K562 (cell line): ENCODE measurements at regions not wholly inside any gene's neighbourhood (a gene's known extent, or its start where the extent isn't known, plus 50 kb on each side); places are given as distances from the start of the nearest gene placed in this dataset.

Experiments
- ATAC-seq: fragments of 200-7000 bp; cut with Tn5 transposase; 3 replicates; pipeline ENCODE4 v1.9.1; 2020; ENCODE audit warnings: moderate library complexity
- BruUV-seq: library from RNA; stranded (reverse); fragments of 400-500 nt; replicated peaks from 2 replicates; lab custom pipeline; 2021; lab: Mats Ljungman, UMichigan
- CTCF ChIA-PET: fragments of 300-600 bp; formaldehyde crosslinking; extraction: SDS; loops from one replicate; lab custom pipeline; 2021; ENCODE audit warnings: low intra/inter-chr PET ratio; lab: Yijun Ruan, JAX
- POLR2A ChIA-PET: fragments of 300-600, 350-650 bp; sonication (Branson Sonifier 250); formaldehyde crosslinking; extraction: SDS; loops from one replicate; lab custom pipeline; 2021; ENCODE audit warnings: antibody characterized with exemption, inconsistent platforms; lab: Yijun Ruan, JAX
- DNase-seq, 4 experiments: peaks; one replicate each; pipeline versions ENCODE4 v3.0.0 to v3.0.0-alpha.2; 2011 to 2018; ENCODE audit warnings: low spot score in 3 of 4, mixed read lengths in 3 of 4; ENCODE audit errors: extremely low read depth in 1 of 4
- FAIRE-seq: peaks from 2 replicates; lab custom pipeline; 2011; peaks lifted over from hg19 to GRCh38; lab: Jason Lieb, UNC
- H2AFZ ChIP-seq: 2 replicates; pipeline ENCODE4 v1.6.0; 2011; ENCODE audit warnings: low read depth, low read length, control low read depth, inconsistent platforms
- H3K27ac ChIP-seq: fragments of 200-600 bp; 3 replicates; pipeline ENCODE4 v1.8.0; 2011; ENCODE audit warnings: low read depth, mild to moderate bottlenecking, control low read depth, inconsistent platforms, low read length, moderate library complexity, mixed read lengths; ENCODE audit errors: extremely low read depth
- H3K27me3 ChIP-seq, 2 experiments: fragments of 300-600 bp in 1 of 2; 2 replicates in 1 of 2; 3 replicates in 1 of 2; pipeline versions ENCODE4 v1.6.0 to v1.8.0; 2011; ENCODE audit warnings: inconsistent platforms in 2 of 2, low read length in 2 of 2, mild to moderate bottlenecking in 1 of 2, mixed read lengths in 1 of 2, moderate library complexity in 1 of 2; ENCODE audit not compliant: control insufficient read depth in 2 of 2, insufficient read depth in 2 of 2
- H3K36me3 ChIP-seq: fragments of 300-600 bp; 3 replicates; pipeline ENCODE4 v1.8.0; 2011; ENCODE audit warnings: mild to moderate bottlenecking, low read length, inconsistent platforms; ENCODE audit not compliant: control insufficient read depth, insufficient read depth
- H3K4me1 ChIP-seq, 2 experiments: fragments of 200-600 bp in 1 of 2; replicated peaks in 1 of 2; 2 replicates in 1 of 2; 3 replicates in 1 of 2; pipeline versions ENCODE4 v1.5.1 to v1.8.0; 2011; ENCODE audit warnings: inconsistent platforms in 2 of 2, low read length in 2 of 2, mild to moderate bottlenecking in 1 of 2, mixed read lengths in 1 of 2, moderate library complexity in 1 of 2; ENCODE audit not compliant: control insufficient read depth in 2 of 2, insufficient read depth in 2 of 2
- H3K4me2 ChIP-seq: 2 replicates; pipeline ENCODE4 v1.6.1; 2011; ENCODE audit warnings: low read length, control low read depth, inconsistent platforms, mixed read lengths; ENCODE audit not compliant: insufficient read depth
- H3K4me3 ChIP-seq: fragments of 200-600 bp; sonication (generic), shearing (Covaris generic); 2 replicates; pipeline ENCODE4 v1.5.1; 2016; ENCODE audit warnings: control low read depth, inconsistent platforms
- H3K79me2 ChIP-seq: fragments of 200-600 bp; 3 replicates; pipeline ENCODE4 v1.8.0; 2011; ENCODE audit warnings: low read length, inconsistent platforms; ENCODE audit not compliant: control insufficient read depth, insufficient read depth
- H3K9ac ChIP-seq, 2 experiments: 2 replicates each; pipeline versions ENCODE4 v1.6.0 to v1.6.1; 2011; ENCODE audit warnings: low read depth in 2 of 2, low read length in 2 of 2, control low read depth in 1 of 2, inconsistent platforms in 1 of 2, mild to moderate bottlenecking in 1 of 2, mixed read lengths in 1 of 2; ENCODE audit not compliant: insufficient read depth in 1 of 2
- H3K9me1 ChIP-seq: one replicate; pipeline ENCODE4 v1.6.0; 2011; ENCODE audit warnings: inconsistent platforms, mild to moderate bottlenecking, low read length, moderate library complexity; ENCODE audit not compliant: control insufficient read depth, insufficient read depth
- H3K9me3 ChIP-seq: replicated peaks from 2 replicates; pipeline ENCODE4 v1.5.1; 2011; ENCODE audit warnings: low read depth, low read length, inconsistent platforms; ENCODE audit not compliant: control insufficient read depth, insufficient read depth
- H4K20me1 ChIP-seq: replicated peaks from 2 replicates; pipeline ENCODE4 v1.6.1; 2011; ENCODE audit warnings: low read length, inconsistent platforms, mixed read lengths; ENCODE audit not compliant: control insufficient read depth, insufficient read depth
- BDP1 ChIP-seq: IDR thresholded peaks from 3 replicates; pipeline ENCODE4 v1.6.1; 2011; ENCODE audit not compliant: insufficient read length, insufficient read depth
- ILK ChIP-seq: fragments of 450-650 bp; IDR thresholded peaks from 2 replicates; pipeline ENCODE4 v1.6.1; 2016; ENCODE audit warnings: missing genetic modification characterization, low read depth, mild to moderate bottlenecking, missing compliant biosample characterization, moderate library complexity, borderline replicate concordance
- MCM5 ChIP-seq: fragments of 450-650 bp; IDR thresholded peaks from 2 replicates; pipeline ENCODE4 v1.6.1; 2016; ENCODE audit warnings: low read depth
- PCBP2 ChIP-seq: fragments of 200-400 bp; formaldehyde crosslinking; IDR thresholded peaks from 2 replicates; pipeline ENCODE4 v1.6.1; 2018; ENCODE audit warnings: low read length, low read depth, mild to moderate bottlenecking, moderate library complexity; ENCODE audit not compliant: poor library complexity, severe bottlenecking
- REST ChIP-seq, 2 experiments: fragments of 450-650 bp; formaldehyde crosslinking in 1 of 2; IDR thresholded peaks; 2 replicates each; pipeline versions ENCODE4 v1.4.0 to v1.6.1; 2014 to 2020; ENCODE audit warnings: mild to moderate bottlenecking in 2 of 2, borderline replicate concordance in 1 of 2, low read depth in 1 of 2
- SUPT5H ChIP-seq: fragments of 450-650 bp; IDR thresholded peaks from 2 replicates; pipeline ENCODE4 v1.6.1; 2016
- TFAP4 ChIP-seq: sonication (generic); formaldehyde crosslinking; IDR thresholded peaks from 2 replicates; pipeline ENCODE4 v1.8.0; 2022; ENCODE audit warnings: missing genetic modification reagents, mild to moderate bottlenecking, moderate library complexity, borderline replicate concordance
- WGBS: fragments of 100-300 bp; shearing (Covaris generic); methylation state at CpG from one replicate; pipeline ENCODE4 v1.1.6; 2016; ENCODE audit warnings: low coverage, mixed read lengths; ENCODE audit not compliant: insufficient coverage; ENCODE audit errors: missing lambda C conversion rate; 5-methylcytosine and 5-hydroxymethylcytosine counted together
- in situ Hi-C: fragments of 300-500 bp; cut with MboI; formaldehyde crosslinking; loops from 4 replicates; pipeline ENCODE4 v1.15.0; 2018; ENCODE audit warnings: inconsistent platforms, mixed read lengths
- intact Hi-C: fragments of 100-400 bp; cut with micrococcal nuclease; formaldehyde crosslinking; loops from 2 replicates; pipeline ENCODE4 v1.14.2; 2022

- H2AFZ ChIP-seq, result no peak overlapping the region
- no peaks in the 10 kb centered on the region for H3K9me3 ChIP-seq
- TF ChIP-seq TFAP4 (CRISPR knock-in tag) (no peak), PCBP2 (no peak), BDP1 (no peak), MCM5 (no peak), REST (IDR thresholded peaks at IDR 0.05; ENCODE audit: borderline replicate concordance) (no peak), REST (CRISPR knock-in tag; IDR thresholded peaks at IDR 0.05; ENCODE audit: low read depth) (no peak), ILK (no peak), SUPT5H (no peak)
- ChIA-PET CTCF (no interaction called here), POLR2A (no interaction called here)
- no peaks in the 10 kb centered on the region for H3K79me2 ChIP-seq
- no peak overlapping the region for H3K4me3 ChIP-seq
- no TSS peak for BruUV-seq
- H3K9ac ChIP-seq, result no peak overlapping the region
- no peak for ATAC-seq
- intact Hi-C loops, result no loop called here
- H3K4me2 ChIP-seq, result no peak overlapping the region
- no peaks in the 10 kb centered on the region for H4K20me1 ChIP-seq
- no peak for DNase-seq
- 13% methylated on average over 2 of the region's 2 CpGs for WGBS
- no peaks in the 10 kb centered on the region for H3K27me3 ChIP-seq
- in situ Hi-C loops, result no loop called here
- H3K4me1 ChIP-seq, result no peaks in the 10 kb centered on the region
- FAIRE-seq, result no peak
- H3K9me1 ChIP-seq, result no peaks in the 10 kb centered on the region
- no peaks in the 10 kb centered on the region for H3K36me3 ChIP-seq
- no peak overlapping the region for H3K27ac ChIP-seq
Measured at GRCh38 chr2:150880986-150881385, 380.7 kb downstream of the RBM43 start.
